ENCODE measurements at regions not wholly inside any gene's neighbourhood (a gene's known extent, or its start where the extent isn't known, plus 50 kb on each side); places are given as distances from the start of the nearest gene placed in this dataset.

DNA sequence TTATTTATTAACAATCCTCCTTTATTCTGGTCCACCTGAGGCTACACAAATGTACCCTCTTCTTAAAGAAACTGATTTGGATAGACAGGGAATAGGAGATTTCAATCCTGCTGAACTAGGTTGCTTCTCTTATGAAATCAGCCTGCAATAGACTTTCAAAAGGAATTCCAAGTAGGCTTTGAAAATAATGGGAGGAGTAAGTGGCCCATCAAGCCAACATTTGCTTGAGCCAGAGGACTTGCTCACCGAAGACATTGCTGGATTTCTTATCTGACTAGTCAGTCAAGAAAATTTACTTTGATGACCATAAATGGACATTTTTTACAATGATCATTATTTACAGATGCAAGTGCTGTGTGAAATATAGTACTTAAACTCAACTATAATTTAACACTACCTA lies 82.8 kb upstream of the RASSF8 start:
- TF ChIP-seq, protein P1, sequence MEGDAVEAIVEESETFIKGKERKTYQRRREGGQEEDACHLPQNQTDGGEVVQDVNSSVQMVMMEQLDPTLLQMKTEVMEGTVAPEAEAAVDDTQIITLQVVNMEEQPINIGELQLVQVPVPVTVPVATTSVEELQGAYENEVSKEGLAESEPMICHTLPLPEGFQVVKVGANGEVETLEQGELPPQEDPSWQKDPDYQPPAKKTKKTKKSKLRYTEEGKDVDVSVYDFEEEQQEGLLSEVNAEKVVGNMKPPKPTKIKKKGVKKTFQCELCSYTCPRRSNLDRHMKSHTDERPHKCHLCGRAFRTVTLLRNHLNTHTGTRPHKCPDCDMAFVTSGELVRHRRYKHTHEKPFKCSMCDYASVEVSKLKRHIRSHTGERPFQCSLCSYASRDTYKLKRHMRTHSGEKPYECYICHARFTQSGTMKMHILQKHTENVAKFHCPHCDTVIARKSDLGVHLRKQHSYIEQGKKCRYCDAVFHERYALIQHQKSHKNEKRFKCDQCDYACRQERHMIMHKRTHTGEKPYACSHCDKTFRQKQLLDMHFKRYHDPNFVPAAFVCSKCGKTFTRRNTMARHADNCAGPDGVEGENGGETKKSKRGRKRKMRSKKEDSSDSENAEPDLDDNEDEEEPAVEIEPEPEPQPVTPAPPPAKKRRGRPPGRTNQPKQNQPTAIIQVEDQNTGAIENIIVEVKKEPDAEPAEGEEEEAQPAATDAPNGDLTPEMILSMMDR (IDR thresholded peaks at IDR 0.05), result no peak
- TF ChIP-seq POLR2A (IDR thresholded peaks at IDR 0.05), result no peak

All from esophagus squamous epithelium (tissue), 4 donors.